ENCODE measurements at regions not wholly inside any gene's neighbourhood (a gene's known extent, or its start where the extent isn't known, plus 50 kb on each side); places are given as distances from the start of the nearest gene placed in this dataset.

GRCh38 chr12:85713373-85713772 lies 122.8 kb downstream of the RASSF9 start:
- TF ChIP-seq ZNF488 (tag by site-specific recombination; IDR thresholded peaks at IDR 0.05): no peak
- no peak for TF ChIP-seq MEIS1 (CRISPR knock-in tag; IDR thresholded peaks at IDR 0.05; ENCODE audit: borderline replicate concordance)
- TF ChIP-seq, protein P1, sequence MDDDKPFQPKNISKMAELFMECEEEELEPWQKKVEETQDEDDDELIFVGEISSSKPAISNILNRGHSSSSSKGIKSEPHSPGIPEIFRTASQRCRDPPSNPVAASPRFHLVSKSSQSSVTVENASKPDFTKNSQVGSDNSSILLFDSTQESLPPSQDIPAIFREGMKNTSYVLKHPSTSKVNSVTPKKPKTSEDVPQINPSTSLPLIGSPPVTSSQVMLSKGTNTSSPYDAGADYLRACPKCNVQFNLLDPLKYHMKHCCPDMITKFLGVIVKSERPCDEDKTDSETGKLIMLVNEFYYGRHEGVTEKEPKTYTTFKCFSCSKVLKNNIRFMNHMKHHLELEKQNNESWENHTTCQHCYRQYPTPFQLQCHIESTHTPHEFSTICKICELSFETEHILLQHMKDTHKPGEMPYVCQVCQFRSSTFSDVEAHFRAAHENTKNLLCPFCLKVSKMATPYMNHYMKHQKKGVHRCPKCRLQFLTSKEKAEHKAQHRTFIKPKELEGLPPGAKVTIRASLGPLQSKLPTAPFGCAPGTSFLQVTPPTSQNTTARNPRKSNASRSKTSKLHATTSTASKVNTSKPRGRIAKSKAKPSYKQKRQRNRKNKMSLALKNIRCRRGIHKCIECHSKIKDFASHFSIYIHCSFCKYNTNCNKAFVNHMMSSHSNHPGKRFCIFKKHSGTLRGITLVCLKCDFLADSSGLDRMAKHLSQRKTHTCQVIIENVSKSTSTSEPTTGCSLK (tag by site-specific recombination; IDR thresholded peaks at IDR 0.05): no peak
- TF ChIP-seq RBAK (tag by site-specific recombination; IDR thresholded peaks at IDR 0.05): no peak
- ChIA-PET CTCF (interaction anchor here (0.6 kb wide), 1 partner anchor 208 kb away, joined by 5 read pairs; no protein-coding TSS in a partner anchor), POLR2A (no interaction called here)
- Histone ChIP-seq H3K4me1 (ENCODE audit: control insufficient read depth, insufficient read depth, low read length) (no peaks in the 10 kb centered on the region), H3K9me3 (ENCODE audit: control insufficient read depth, insufficient read depth, low read depth, low read length) (no peaks in the 10 kb centered on the region), H3K36me3 (ENCODE audit: control insufficient read depth in 2 of 2, insufficient read depth in 1 of 2, low read length in 2 of 2) (no peaks in the 10 kb centered on the region), H3K4me3 (ENCODE audit: low read depth, low read length) (no peak overlapping the region), H3K27ac (ENCODE audit: extremely low read depth, low read depth, low read length) (no peak overlapping the region)

GRCh38 chr12:85714425-85714824 lies 121.8 kb downstream of the RASSF9 start:
- no peaks in the 10 kb centered on the region for H3K9me3 ChIP-seq (ENCODE audit: control insufficient read depth, insufficient read depth, low read depth, low read length)
- no peaks in the 10 kb centered on the region for H3K36me3 ChIP-seq (ENCODE audit: control insufficient read depth in 2 of 2, insufficient read depth in 1 of 2, low read length in 2 of 2)
- TF ChIP-seq ZNF335 (tag by site-specific recombination; conservative IDR thresholded peaks at IDR 0.05) (no peak), ZNF132 (tag by site-specific recombination; IDR thresholded peaks at IDR 0.05; ENCODE audit: borderline replicate concordance) (no peak), ATF2 (tag by site-specific recombination; IDR thresholded peaks at IDR 0.05; ENCODE audit: low read depth) (peak; percentile 81)
- no peak overlapping the region for H3K4me3 ChIP-seq (ENCODE audit: low read depth, low read length)
- H3K27ac ChIP-seq (ENCODE audit: extremely low read depth, low read depth, low read length): no peak overlapping the region
- H3K4me1 ChIP-seq (ENCODE audit: control insufficient read depth, insufficient read depth, low read length): no peaks in the 10 kb centered on the region
- POLR2A ChIA-PET: no interaction called here
- CTCF ChIA-PET: interaction anchor here (1.0 kb wide), 1 partner anchor 11 kb away, joined by 3 read pairs; no protein-coding TSS in a partner anchor

DNA sequence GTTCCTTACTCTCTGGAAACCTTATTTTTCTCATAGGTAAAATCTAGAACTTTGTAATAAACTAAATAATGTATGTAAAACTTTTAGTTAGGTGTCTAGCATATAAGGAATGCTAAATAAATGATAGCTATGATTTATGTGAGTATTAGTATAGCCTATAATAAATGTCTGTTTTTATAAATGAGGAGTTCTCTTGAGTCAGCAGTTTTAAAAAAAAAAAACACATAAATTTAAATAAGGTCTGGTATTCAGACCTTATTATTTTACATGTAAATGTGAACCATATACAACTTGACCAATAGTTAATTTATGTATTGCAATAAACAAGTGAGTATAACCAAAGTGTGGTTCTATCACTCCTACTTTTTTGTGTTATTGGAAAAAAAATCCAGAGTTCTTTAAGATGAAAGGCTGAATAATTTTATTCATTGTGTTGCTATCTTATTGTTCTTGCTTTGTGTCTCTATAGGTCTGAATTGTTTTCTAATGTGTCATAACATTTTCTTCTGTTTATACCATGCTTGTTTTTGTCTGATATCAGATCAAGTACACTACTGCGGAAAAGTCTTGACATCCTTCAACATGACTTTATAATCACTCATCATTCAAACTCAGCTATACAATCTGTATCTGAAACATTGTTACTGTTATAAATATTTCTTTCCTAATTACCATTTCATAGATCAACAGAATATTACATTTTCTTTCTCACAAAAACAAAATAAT lies 115.7 kb downstream of the RASSF9 start:
- H3K4me3 ChIP-seq (ENCODE audit: low read depth, low read length): no peak overlapping the region

More for the DNA sequence above, 115.7 kb downstream of the RASSF9 start:
- no peak overlapping the region for H3K27ac ChIP-seq (ENCODE audit: extremely low read depth, low read depth, low read length)
- CTCF ChIA-PET: interaction anchor here (0.9 to 1.0 kb wide), 2 partner anchors 147 to 253 kb away, joined by 3 read pairs; no protein-coding TSS in a partner anchor
- TF ChIP-seq ZNF175 (tag by site-specific recombination; IDR thresholded peaks at IDR 0.05) (no peak), PRDM10 (tag by site-specific recombination; IDR thresholded peaks at IDR 0.05) (no peak)
- H3K9me3 ChIP-seq (ENCODE audit: control insufficient read depth, insufficient read depth, low read depth, low read length): no peaks in the 10 kb centered on the region
- no peaks in the 10 kb centered on the region for H3K36me3 ChIP-seq (ENCODE audit: control insufficient read depth in 2 of 2, insufficient read depth in 1 of 2, low read length in 2 of 2)
- POLR2A ChIA-PET: no interaction called here
- H3K4me1 ChIP-seq (ENCODE audit: control insufficient read depth, insufficient read depth, low read length): no peaks in the 10 kb centered on the region

All from HEK293 (cell line).